ENCODE measurements at regions not wholly inside any gene's neighbourhood (a gene's known extent, or its start where the extent isn't known, plus 50 kb on each side); places are given as distances from the start of the nearest gene placed in this dataset.

GRCh38 chr18:77422974-77423867 lies 173.6 kb downstream of the GALR1 start:
- Histone ChIP-seq H3K4me3 (no peak overlapping the region), H3K36me3 (no peaks in the 10 kb centered on the region), H3K27me3 (no peaks in the 10 kb centered on the region), H3K27ac (no peak overlapping the region), H3K9me3 (no peaks in the 10 kb centered on the region), H3K4me1 (no peaks in the 10 kb centered on the region)
- TF ChIP-seq POLR2AphosphoS5 (IDR thresholded peaks at IDR 0.05) (no peak), CTCF (IDR thresholded peaks at IDR 0.05) (no peak), EP300 (IDR thresholded peaks at IDR 0.05; ENCODE audit: low read depth) (no peak), POLR2A (IDR thresholded peaks at IDR 0.05) (no peak)
- WGBS, 2 donors (ENCODE audit: low coverage in 1 of 2): 27 to 34% methylated on average over 3 to 7 of the region's 7 CpGs
- DNase-seq: no peak
- intact Hi-C loops (cut with DNase I; ENCODE audit: low total_unique reads): no loop called here
- in situ Hi-C loops (cut with MboI; ENCODE audit: low pct_ligation_motif_present in 1 of 4, low pct_unique_long_range_greater_than_20kb in 1 of 4, low sequenced_read_pairs in 3 of 4): no loop called here

GRCh38 chr18:77433076-77433475 lies 183.4 kb downstream of the GALR1 start:
- no peak overlapping the region for H3K27ac ChIP-seq
- no peak for DNase-seq
- H3K4me3 ChIP-seq: no peak overlapping the region
- no peaks in the 10 kb centered on the region for H3K36me3 ChIP-seq
- WGBS, 2 donors (ENCODE audit: low coverage in 1 of 2): 78 to 88% methylated on average over 1 of the region's 1 CpG
- in situ Hi-C loops (cut with MboI; ENCODE audit: low pct_ligation_motif_present in 1 of 4, low pct_unique_long_range_greater_than_20kb in 1 of 4, low sequenced_read_pairs in 3 of 4) (no loop called here), intact Hi-C loops (cut with DNase I; ENCODE audit: low total_unique reads) (no loop called here)
- no peaks in the 10 kb centered on the region for H3K4me1 ChIP-seq
- H3K9me3 ChIP-seq: no peaks in the 10 kb centered on the region
- H3K27me3 ChIP-seq: no peaks in the 10 kb centered on the region
- TF ChIP-seq CTCF (IDR thresholded peaks at IDR 0.05) (no peak), POLR2A (IDR thresholded peaks at IDR 0.05) (no peak), EP300 (IDR thresholded peaks at IDR 0.05; ENCODE audit: low read depth) (no peak)

GRCh38 chr18:77439888-77440287 lies 190.2 kb downstream of the GALR1 start:
- intact Hi-C loops (cut with DNase I; ENCODE audit: low total_unique reads): no loop called here
- no peak overlapping the region for H3K4me3 ChIP-seq
- H3K9me3 ChIP-seq: no peaks in the 10 kb centered on the region
- H3K27ac ChIP-seq: no peak overlapping the region
- in situ Hi-C loops (cut with MboI; ENCODE audit: low pct_ligation_motif_present in 1 of 4, low pct_unique_long_range_greater_than_20kb in 1 of 4, low sequenced_read_pairs in 3 of 4): no loop called here
- TF ChIP-seq POLR2A (IDR thresholded peaks at IDR 0.05): no peak
- TF ChIP-seq EP300 (IDR thresholded peaks at IDR 0.05; ENCODE audit: low read depth): no peak
- TF ChIP-seq POLR2AphosphoS5 (IDR thresholded peaks at IDR 0.05): no peak
- TF ChIP-seq CTCF (IDR thresholded peaks at IDR 0.05): no peak
- H3K4me1 ChIP-seq: no peaks in the 10 kb centered on the region
- 62 to 67% methylated on average over 2 of the region's 2 CpGs for WGBS, 2 donors (ENCODE audit: low coverage in 1 of 2)
- H3K36me3 ChIP-seq: no peaks in the 10 kb centered on the region
- H3K27me3 ChIP-seq: no peaks in the 10 kb centered on the region
- no peak for DNase-seq

- Histone ChIP-seq H3K27me3 (no peaks in the 10 kb centered on the region), H3K9me3 (no peaks in the 10 kb centered on the region), H3K4me3 (no peak overlapping the region), H3K4me1 (no peaks in the 10 kb centered on the region), H3K27ac (no peak overlapping the region), H3K36me3 (no peaks in the 10 kb centered on the region)
- in situ Hi-C loops (cut with MboI; ENCODE audit: low pct_ligation_motif_present in 1 of 4, low pct_unique_long_range_greater_than_20kb in 1 of 4, low sequenced_read_pairs in 3 of 4) (no loop called here), intact Hi-C loops (cut with DNase I; ENCODE audit: low total_unique reads) (no loop called here)
- TF ChIP-seq POLR2A (IDR thresholded peaks at IDR 0.05) (no peak), CTCF (IDR thresholded peaks at IDR 0.05) (no peak), EP300 (IDR thresholded peaks at IDR 0.05; ENCODE audit: low read depth) (no peak), POLR2AphosphoS5 (IDR thresholded peaks at IDR 0.05) (no peak)
- no peak for DNase-seq
- WGBS, 2 donors (ENCODE audit: low coverage in 1 of 2): 33 to 78% methylated on average over 1 to 5 of the region's 6 CpGs
Observed at GRCh38 chr18:77442393-77442792, 192.7 kb downstream of the GALR1 start.
